ENCODE measurements at regions not wholly inside any gene's neighbourhood (a gene's known extent, or its start where the extent isn't known, plus 50 kb on each side); places are given as distances from the start of the nearest gene placed in this dataset.

DNA sequence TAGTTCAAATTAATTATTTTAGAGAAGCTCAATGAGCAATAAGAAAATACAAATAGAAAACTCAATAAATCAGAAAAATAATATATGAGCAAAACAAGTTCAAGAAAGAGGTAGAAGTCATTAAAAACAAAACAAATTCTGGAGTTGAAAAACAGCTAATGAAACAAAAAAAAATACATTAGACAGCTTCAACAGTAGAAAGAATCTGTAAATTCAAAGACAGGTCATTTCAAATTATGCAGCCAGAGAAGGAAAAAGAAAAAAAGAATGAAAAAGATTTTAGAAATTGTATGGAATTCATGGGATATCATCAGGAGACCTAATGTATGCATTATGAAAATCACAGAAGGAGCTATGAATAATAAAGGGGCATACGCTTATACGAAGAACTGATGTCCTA, 795.3 kb upstream of the ADGRB3 start:
- Histone ChIP-seq H3K27ac (no peak overlapping the region), H3K4me3 (ENCODE audit: low read depth, low read length) (no peak overlapping the region), H3K27me3 (replicated peaks) (no peaks in the 10 kb centered on the region), H3K36me3 (replicated peaks) (no peaks in the 10 kb centered on the region)
- TF ChIP-seq, protein P1, sequence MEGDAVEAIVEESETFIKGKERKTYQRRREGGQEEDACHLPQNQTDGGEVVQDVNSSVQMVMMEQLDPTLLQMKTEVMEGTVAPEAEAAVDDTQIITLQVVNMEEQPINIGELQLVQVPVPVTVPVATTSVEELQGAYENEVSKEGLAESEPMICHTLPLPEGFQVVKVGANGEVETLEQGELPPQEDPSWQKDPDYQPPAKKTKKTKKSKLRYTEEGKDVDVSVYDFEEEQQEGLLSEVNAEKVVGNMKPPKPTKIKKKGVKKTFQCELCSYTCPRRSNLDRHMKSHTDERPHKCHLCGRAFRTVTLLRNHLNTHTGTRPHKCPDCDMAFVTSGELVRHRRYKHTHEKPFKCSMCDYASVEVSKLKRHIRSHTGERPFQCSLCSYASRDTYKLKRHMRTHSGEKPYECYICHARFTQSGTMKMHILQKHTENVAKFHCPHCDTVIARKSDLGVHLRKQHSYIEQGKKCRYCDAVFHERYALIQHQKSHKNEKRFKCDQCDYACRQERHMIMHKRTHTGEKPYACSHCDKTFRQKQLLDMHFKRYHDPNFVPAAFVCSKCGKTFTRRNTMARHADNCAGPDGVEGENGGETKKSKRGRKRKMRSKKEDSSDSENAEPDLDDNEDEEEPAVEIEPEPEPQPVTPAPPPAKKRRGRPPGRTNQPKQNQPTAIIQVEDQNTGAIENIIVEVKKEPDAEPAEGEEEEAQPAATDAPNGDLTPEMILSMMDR (IDR thresholded peaks at IDR 0.05; ENCODE audit: low read depth, low read length, missing control alignments) = no peak
- DNase-seq = no peak
- in situ Hi-C loops (cut with HindIII; ENCODE audit: low pct_ligation_motif_present, low sequenced_read_pairs) = no loop called here

DNA sequence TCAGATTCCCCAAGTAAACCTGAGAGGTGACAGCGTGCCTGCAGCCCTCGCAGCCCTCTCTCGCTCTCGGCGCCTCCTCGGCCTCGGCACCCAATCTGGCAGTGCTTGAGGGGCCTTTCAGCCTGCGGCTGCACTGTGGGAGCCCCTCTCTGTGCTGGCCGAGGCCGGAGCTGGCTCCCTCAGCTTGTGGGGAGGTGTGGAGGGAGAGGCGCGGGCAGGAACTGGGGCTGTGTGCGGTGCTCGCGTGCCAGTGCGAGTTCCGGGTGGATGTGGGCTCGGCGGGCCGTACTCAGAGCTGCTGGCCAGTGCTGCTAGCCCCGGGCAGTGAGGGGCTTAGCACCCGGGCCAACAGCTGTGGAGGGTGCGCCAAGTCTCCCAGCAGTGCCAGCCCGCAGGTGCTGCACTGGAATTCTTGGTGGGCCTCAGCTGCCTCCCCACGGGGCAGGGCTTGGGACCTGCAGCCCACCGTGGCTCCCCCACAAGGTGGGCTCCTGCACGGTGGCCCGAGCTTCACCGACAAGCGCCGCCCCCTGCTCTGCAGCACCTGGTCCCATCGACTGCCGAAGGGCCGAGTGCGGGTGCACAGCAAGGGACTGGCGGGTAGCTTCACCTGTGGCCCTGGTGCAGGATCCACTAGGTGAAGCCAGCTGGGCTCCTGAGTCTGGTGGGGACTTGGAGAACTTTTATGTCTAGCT, 809.7 kb upstream of the ADGRB3 start:
- Histone ChIP-seq H3K27me3 (replicated peaks) (no peaks in the 10 kb centered on the region), H3K4me3 (ENCODE audit: low read depth, low read length) (no peak overlapping the region), H3K27ac (no peak overlapping the region), H3K36me3 (replicated peaks) (no peaks in the 10 kb centered on the region)
- no peak for DNase-seq
- in situ Hi-C loops (cut with HindIII; ENCODE audit: low pct_ligation_motif_present, low sequenced_read_pairs) = no loop called here
- TF ChIP-seq, protein P1 (IDR thresholded peaks at IDR 0.05; ENCODE audit: low read depth, low read length, missing control alignments) = no peak

DNA sequence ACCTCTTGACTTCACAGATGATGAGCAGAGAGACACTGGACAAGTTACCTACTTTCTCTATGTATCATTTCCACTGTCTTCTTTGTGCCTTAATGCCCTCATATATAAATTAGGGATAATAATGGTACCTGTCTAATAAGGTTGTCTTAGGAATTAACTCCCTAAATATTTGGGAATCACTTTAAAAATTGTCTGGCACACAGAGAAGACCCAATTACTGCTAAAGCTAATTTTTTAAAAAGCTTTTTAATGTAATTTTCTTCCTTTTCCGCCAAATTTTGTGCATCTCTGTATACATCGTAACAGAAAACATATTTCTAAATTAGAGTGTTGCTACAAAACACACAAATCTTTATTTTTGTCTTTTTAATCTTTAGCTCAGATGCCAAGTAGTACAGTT, 816.8 kb upstream of the ADGRB3 start:
- H3K27me3 ChIP-seq (replicated peaks) = no peaks in the 10 kb centered on the region
- in situ Hi-C loops (cut with HindIII; ENCODE audit: low pct_ligation_motif_present, low sequenced_read_pairs) = no loop called here
- no peak overlapping the region for H3K4me3 ChIP-seq (ENCODE audit: low read depth, low read length)
- no peak for DNase-seq
- H3K36me3 ChIP-seq (replicated peaks) = no peaks in the 10 kb centered on the region
- TF ChIP-seq, protein P1 (IDR thresholded peaks at IDR 0.05; ENCODE audit: low read depth, low read length, missing control alignments) = no peak
- H3K27ac ChIP-seq = no peak overlapping the region

DNA sequence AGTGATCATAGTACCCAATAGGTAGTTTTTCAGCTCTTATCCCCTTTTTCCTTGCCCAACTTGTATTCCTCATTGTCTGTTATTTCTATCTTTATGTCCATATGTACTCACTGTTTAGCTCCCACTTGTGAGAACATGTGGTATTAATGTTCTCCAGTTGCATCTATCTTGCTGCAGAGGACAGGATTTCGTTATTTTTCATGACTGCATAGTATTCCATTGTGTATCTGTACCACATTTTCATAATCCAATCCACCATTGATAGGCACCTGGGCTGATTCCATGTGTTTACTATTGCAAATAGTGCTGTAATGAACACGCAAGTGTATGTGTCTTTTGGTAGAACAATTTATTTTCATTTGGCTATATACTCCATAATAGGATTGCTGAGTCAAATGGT, 819.5 kb upstream of the ADGRB3 start:
- DNase-seq = no peak
- Histone ChIP-seq H3K4me3 (ENCODE audit: low read depth, low read length) (no peak overlapping the region), H3K27me3 (replicated peaks) (no peaks in the 10 kb centered on the region), H3K36me3 (replicated peaks) (no peaks in the 10 kb centered on the region), H3K27ac (no peak overlapping the region)
- in situ Hi-C loops (cut with HindIII; ENCODE audit: low pct_ligation_motif_present, low sequenced_read_pairs) = no loop called here
- TF ChIP-seq, protein P1 (IDR thresholded peaks at IDR 0.05; ENCODE audit: low read depth, low read length, missing control alignments) = no peak

DNA sequence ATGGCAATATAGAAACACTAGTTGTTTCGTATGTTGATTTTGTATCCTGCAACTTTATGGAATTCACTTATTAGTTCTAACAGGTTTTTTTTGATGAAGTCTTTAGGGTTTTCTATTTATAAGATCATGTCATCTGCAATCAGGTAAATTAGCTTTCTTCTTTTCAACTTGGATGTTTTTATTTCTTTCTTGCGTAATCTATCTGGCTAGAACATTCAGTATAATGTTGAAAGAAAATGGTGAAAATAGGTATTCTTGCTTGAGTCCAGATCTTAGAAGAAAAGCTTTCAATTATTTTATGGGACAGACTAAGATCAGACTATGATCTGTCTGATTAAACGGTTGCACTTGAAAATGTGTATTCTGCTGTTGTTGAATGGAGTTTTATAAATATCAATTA, 820.8 kb upstream of the ADGRB3 start:
- H3K36me3 ChIP-seq (replicated peaks) = no peaks in the 10 kb centered on the region
- no peak overlapping the region for H3K4me3 ChIP-seq (ENCODE audit: low read depth, low read length)
- DNase-seq = no peak
- TF ChIP-seq, protein P1 (IDR thresholded peaks at IDR 0.05; ENCODE audit: low read depth, low read length, missing control alignments) = no peak
- in situ Hi-C loops (cut with HindIII; ENCODE audit: low pct_ligation_motif_present, low sequenced_read_pairs) = no loop called here
- no peak overlapping the region for H3K27ac ChIP-seq
- no peaks in the 10 kb centered on the region for H3K27me3 ChIP-seq (replicated peaks)

DNA sequence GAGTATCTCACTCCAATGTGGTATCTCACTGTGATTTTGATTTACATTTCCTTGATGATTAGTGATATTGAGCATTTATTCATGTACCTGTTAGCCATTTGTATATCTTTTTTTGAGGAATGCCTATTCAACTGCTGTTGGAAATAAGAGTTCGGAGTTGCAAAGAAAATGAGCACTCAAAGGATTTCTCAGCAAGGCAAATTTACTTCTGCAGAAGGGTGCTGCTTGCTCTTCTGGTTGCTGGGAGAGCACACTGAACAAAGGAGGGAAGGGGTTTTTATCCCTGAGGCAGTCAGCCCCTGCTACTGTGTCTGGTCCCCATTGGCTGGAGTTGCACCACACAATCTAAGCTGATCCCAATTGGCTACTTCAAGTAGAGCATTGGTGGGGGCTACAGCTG, 822.4 kb upstream of the ADGRB3 start:
- TF ChIP-seq, protein P1 (IDR thresholded peaks at IDR 0.05; ENCODE audit: low read depth, low read length, missing control alignments) = no peak

More for the DNA sequence above, 822.4 kb upstream of the ADGRB3 start:
- Histone ChIP-seq H3K27ac (no peak overlapping the region), H3K4me3 (ENCODE audit: low read depth, low read length) (no peak overlapping the region), H3K36me3 (replicated peaks) (no peaks in the 10 kb centered on the region), H3K27me3 (replicated peaks) (no peaks in the 10 kb centered on the region)
- in situ Hi-C loops (cut with HindIII; ENCODE audit: low pct_ligation_motif_present, low sequenced_read_pairs) = no loop called here
- DNase-seq = no peak

Measured in brain microvascular endothelial cell (primary cell).